ENCODE measurements at regions not wholly inside any gene's neighbourhood (a gene's known extent, or its start where the extent isn't known, plus 50 kb on each side); places are given as distances from the start of the nearest gene placed in this dataset.

DNA sequence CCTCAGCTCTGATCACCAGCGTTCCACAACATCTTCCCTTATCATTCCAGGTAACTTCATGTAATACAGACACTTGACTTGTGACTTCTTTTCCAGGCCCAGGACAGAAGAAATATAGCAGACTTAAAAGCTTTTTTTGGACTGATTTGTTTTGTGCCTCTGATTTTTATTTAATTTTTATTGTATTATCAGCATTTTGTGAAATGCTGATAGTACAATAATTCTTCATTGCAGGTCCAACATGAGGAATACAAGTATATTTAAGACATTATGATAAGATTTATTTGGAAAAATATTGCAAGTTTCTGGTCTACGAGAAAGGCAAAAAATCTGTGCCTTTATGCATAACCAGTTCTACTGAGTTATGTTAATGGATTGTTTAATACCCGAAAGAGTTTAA is 94.5 kb upstream of the THUMPD2 start:
- TF ChIP-seq GATA2 (IDR thresholded peaks at IDR 0.05; ENCODE audit: low read depth, low read length) (no peak), GATA3 (IDR thresholded peaks at IDR 0.05; ENCODE audit: low read depth, low read length) (no peak)

Data from SH-SY5Y (cell line).